SK-N-SH treated with all-trans-retinoic acid at 6 μM for 48 hours (cell line): ENCODE measurements at regions not wholly inside any gene's neighbourhood (a gene's known extent, or its start where the extent isn't known, plus 50 kb on each side); places are given as distances from the start of the nearest gene placed in this dataset.

Source experiments
- ATAC-seq: fragments of 200-7000 bp; cut with Tn5 transposase; 3 replicates; pipeline ENCODE4 v1.9.1; 2020; ENCODE audit warnings: mild to moderate bottlenecking, moderate library complexity
- ARNTL ChIP-seq: fragments of 450-650 bp; formaldehyde crosslinking; IDR thresholded peaks from 2 replicates; pipeline ENCODE4 v1.5.0; 2020; ENCODE audit warnings: low read depth, mild to moderate bottlenecking, moderate library complexity, borderline replicate concordance
- ESRRG ChIP-seq: fragments of 250-450 bp; sonication (Bioruptor Pico); IDR thresholded peaks from 2 replicates; pipeline ENCODE4 v1.6.1; 2021; ENCODE audit warnings: mild to moderate bottlenecking
- ISL1 ChIP-seq: fragments of 250-450 bp; sonication (Bioruptor Pico); IDR thresholded peaks from 2 replicates; pipeline ENCODE4 v2.1.2; 2022; ENCODE audit warnings: mild to moderate bottlenecking, moderate library complexity
- OSR1 ChIP-seq: fragments of 250-450 bp; sonication (Bioruptor Pico); IDR thresholded peaks from 2 replicates; pipeline ENCODE4 v1.8.0; 2022; ENCODE audit warnings: moderate library complexity, mild to moderate bottlenecking, inconsistent platforms
- PPARA ChIP-seq: fragments of 250-450 bp; sonication (Bioruptor Pico); IDR thresholded peaks from 2 replicates; pipeline ENCODE4 v1.5.0; 2020; ENCODE audit warnings: mild to moderate bottlenecking, borderline replicate concordance
- RARB ChIP-seq: fragments of 250-450 bp; sonication (Bioruptor Pico); IDR thresholded peaks from 2 replicates; pipeline ENCODE4 v1.8.0; 2021; ENCODE audit warnings: mild to moderate bottlenecking, moderate library complexity
- SNAI2 ChIP-seq: fragments of 250-450 bp; sonication (Bioruptor Pico); IDR thresholded peaks from 2 replicates; pipeline ENCODE4 v1.5.0; 2020; ENCODE audit warnings: mild to moderate bottlenecking, moderate library complexity
- TCF4 ChIP-seq: fragments of 250-450 bp; sonication (Bioruptor Pico); IDR thresholded peaks from 2 replicates; pipeline ENCODE4 v1.8.0; 2021; ENCODE audit warnings: mild to moderate bottlenecking, moderate library complexity, borderline replicate concordance
- ZC3H10 ChIP-seq: fragments of 250-450 bp; sonication (Bioruptor Pico); IDR thresholded peaks from 2 replicates; pipeline ENCODE4 v1.5.1; 2021; ENCODE audit warnings: mild to moderate bottlenecking, moderate library complexity
- ZFP30 ChIP-seq: fragments of 450-650 bp; formaldehyde crosslinking; IDR thresholded peaks from 2 replicates; pipeline ENCODE4 v1.5.0; 2022; ENCODE audit warnings: mild to moderate bottlenecking, moderate library complexity
- ZNF565 ChIP-seq: fragments of 450-650 bp; formaldehyde crosslinking; conservative IDR thresholded peaks from 2 replicates; pipeline ENCODE4 v1.5.0; 2020; ENCODE audit warnings: low read depth, mild to moderate bottlenecking, moderate library complexity
- ZNF70 ChIP-seq: fragments of 450-650 bp; formaldehyde crosslinking; IDR thresholded peaks from 2 replicates; pipeline ENCODE4 v1.5.0; 2020; ENCODE audit warnings: mild to moderate bottlenecking, moderate library complexity
- ZNF8 ChIP-seq: fragments of 450-650 bp; formaldehyde crosslinking; IDR thresholded peaks from 2 replicates; pipeline ENCODE4 v1.5.0; 2020; ENCODE audit warnings: mild to moderate bottlenecking, moderate library complexity
- TF ChIP-seq, protein P1 (sequence below): fragments of 250-450 bp; sonication (Bioruptor Pico); IDR thresholded peaks from 2 replicates; pipeline ENCODE4 v1.5.1; 2021; ENCODE audit warnings: mild to moderate bottlenecking, moderate library complexity
- TF ChIP-seq, protein P2 (sequence below): fragments of 250-450 bp; sonication (Bioruptor Pico); IDR thresholded peaks from 2 replicates; pipeline ENCODE4 v1.8.0; 2020; ENCODE audit warnings: mild to moderate bottlenecking, moderate library complexity, borderline replicate concordance
- TF ChIP-seq, protein P3 (sequence below): fragments of 250-450 bp; sonication (Bioruptor Pico); IDR thresholded peaks from 2 replicates; pipeline ENCODE4 v1.5.0; 2020; ENCODE audit warnings: mild to moderate bottlenecking, moderate library complexity
- TF ChIP-seq, protein P4 (sequence below): fragments of 250-450 bp; sonication (Bioruptor Pico); IDR thresholded peaks from 2 replicates; pipeline ENCODE4 v1.5.1; 2020; ENCODE audit warnings: low read depth, mild to moderate bottlenecking, moderate library complexity
- TF ChIP-seq, protein P5 (sequence below): fragments of 250-450 bp; sonication (Bioruptor Pico); IDR thresholded peaks from 2 replicates; pipeline ENCODE4 v1.8.0; 2021; ENCODE audit warnings: low read depth, mild to moderate bottlenecking, moderate library complexity, borderline replicate concordance

DNA sequence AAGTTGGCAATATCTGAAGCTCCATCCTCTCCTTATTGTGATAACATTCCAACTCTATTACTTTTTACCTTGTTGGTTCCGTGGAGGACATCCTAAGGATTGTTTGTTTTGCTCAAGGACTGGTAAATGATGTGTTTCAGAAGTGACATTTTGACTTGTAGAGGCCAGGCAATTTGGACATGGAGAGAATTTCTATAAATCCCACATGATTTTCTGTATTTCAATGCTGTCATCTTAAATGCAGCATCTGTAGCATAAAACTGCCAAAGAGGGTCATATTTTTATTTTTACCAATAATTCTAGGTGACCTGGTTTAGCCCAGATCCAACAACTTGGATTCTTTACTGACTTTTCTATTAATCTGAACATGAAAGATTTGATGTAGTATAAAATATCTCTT, 328.4 kb downstream of the BMP4 start:
- ATAC-seq, result no peak
- no peak for TF ChIP-seq ZNF565 (CRISPR knock-in tag)
- no peak for TF ChIP-seq SNAI2 (CRISPR knock-in tag)

DNA sequence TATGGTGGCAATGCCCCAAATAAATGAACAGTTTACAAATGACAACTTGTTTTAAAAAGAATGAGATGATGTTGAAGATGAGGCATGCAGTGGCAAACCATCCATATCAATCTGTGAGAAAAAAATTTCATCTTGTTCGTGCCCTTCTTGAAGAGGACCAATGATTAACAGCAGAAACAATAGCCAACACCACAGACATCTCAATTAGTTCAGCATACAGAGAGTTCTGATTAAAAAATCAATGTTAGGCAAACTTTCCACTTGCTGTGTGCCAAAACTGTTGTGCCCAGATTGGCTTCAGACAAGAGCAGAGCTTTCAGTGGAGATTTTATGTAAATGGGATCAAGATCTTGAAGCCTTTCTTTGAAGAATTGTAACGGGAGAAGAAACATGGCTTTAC, 329.9 kb downstream of the BMP4 start:
- TF ChIP-seq, protein P1, sequence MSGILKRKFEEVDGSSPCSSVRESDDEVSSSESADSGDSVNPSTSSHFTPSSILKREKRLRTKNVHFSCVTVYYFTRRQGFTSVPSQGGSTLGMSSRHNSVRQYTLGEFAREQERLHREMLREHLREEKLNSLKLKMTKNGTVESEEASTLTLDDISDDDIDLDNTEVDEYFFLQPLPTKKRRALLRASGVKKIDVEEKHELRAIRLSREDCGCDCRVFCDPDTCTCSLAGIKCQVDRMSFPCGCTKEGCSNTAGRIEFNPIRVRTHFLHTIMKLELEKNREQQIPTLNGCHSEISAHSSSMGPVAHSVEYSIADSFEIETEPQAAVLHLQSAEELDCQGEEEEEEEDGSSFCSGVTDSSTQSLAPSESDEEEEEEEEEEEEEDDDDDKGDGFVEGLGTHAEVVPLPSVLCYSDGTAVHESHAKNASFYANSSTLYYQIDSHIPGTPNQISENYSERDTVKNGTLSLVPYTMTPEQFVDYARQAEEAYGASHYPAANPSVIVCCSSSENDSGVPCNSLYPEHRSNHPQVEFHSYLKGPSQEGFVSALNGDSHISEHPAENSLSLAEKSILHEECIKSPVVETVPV (CRISPR knock-in tag), result no peak
- TF ChIP-seq RARB (CRISPR knock-in tag), result no peak
- TF ChIP-seq, all 23 proteins: peak for 0
- no peak for ATAC-seq

DNA sequence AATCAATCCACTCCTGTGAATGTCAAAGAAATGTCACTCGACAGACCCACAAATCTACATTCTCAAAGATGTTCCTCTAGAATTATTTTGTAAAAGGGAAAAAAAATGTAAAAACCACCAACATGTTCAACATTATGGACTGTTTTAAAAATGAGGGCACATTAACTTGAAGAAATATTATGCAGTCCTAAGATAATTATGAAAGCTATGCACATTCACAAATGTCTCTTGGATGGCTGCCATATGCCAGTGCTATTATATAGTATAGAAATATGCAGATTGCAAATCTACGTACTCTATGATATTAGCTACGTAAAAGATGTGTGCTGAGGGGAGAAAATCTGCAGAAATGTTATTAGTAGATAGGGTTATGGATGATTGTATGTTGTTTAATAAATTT, 334.2 kb downstream of the BMP4 start:
- no peak for TF ChIP-seq ZNF70 (CRISPR knock-in tag)
- TF ChIP-seq, protein P2, sequence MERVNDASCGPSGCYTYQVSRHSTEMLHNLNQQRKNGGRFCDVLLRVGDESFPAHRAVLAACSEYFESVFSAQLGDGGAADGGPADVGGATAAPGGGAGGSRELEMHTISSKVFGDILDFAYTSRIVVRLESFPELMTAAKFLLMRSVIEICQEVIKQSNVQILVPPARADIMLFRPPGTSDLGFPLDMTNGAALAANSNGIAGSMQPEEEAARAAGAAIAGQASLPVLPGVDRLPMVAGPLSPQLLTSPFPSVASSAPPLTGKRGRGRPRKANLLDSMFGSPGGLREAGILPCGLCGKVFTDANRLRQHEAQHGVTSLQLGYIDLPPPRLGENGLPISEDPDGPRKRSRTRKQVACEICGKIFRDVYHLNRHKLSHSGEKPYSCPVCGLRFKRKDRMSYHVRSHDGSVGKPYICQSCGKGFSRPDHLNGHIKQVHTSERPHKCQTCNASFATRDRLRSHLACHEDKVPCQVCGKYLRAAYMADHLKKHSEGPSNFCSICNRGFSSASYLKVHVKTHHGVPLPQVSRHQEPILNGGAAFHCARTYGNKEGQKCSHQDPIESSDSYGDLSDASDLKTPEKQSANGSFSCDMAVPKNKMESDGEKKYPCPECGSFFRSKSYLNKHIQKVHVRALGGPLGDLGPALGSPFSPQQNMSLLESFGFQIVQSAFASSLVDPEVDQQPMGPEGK, result no peak
- no peak for TF ChIP-seq TCF4 (CRISPR knock-in tag)
- TF ChIP-seq, protein P1 (CRISPR knock-in tag), result no peak
- TF ChIP-seq, all 23 proteins: peak for 0
- ATAC-seq, result no peak

DNA sequence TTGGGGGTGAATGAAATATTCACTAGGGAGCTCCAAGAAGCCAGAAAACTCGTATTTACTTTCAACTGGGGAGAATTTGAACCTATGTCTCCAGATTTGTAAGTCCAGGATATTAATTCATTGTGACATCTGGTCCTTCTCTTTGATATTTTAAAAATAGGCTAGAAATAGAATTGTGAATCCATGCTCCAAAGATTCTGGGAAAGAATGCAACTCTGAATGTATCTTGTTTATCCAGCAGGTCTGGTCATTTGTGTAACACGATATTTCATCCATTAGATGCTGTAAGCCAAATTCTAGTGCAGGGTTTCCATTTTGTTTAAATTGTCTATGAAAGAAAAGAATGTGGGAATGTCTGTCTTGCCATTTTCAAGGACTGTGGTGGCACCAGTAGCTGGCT, 334.7 kb downstream of the BMP4 start:
- ATAC-seq, result no peak
- TF ChIP-seq, protein P2, result no peak
- TF ChIP-seq PPARA (CRISPR knock-in tag), result no peak
- no peak for TF ChIP-seq OSR1
- TF ChIP-seq, all 23 proteins: peak for 0

DNA sequence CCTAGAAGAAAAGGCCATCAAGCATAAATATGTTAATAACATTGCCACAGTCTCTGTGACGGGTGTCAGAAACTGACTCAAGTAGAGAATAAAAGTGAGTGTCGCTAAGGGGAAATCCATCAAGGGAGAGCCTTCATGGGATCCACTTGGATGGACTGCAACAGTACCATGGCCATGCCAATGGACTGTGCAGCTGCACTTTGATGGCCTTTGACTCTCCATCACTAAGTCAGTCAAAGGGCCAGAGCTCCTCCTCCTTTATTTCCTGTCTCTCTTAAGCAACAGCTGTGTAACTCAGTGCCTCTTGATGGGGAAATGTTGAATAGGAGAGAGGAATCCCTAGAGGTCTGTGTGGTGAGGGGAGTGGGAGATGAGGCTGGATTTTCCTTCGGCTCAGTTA, 335.2 kb downstream of the BMP4 start:
- no peak for ATAC-seq
- TF ChIP-seq TCF4 (CRISPR knock-in tag) (no peak), ISL1 (CRISPR knock-in tag) (no peak), OSR1 (no peak), ARNTL (CRISPR knock-in tag) (no peak), ZNF70 (CRISPR knock-in tag) (no peak), ZNF8 (no peak), ZC3H10 (no peak), ESRRG (CRISPR knock-in tag) (no peak), ZFP30 (no peak)
- TF ChIP-seq, protein P3, sequence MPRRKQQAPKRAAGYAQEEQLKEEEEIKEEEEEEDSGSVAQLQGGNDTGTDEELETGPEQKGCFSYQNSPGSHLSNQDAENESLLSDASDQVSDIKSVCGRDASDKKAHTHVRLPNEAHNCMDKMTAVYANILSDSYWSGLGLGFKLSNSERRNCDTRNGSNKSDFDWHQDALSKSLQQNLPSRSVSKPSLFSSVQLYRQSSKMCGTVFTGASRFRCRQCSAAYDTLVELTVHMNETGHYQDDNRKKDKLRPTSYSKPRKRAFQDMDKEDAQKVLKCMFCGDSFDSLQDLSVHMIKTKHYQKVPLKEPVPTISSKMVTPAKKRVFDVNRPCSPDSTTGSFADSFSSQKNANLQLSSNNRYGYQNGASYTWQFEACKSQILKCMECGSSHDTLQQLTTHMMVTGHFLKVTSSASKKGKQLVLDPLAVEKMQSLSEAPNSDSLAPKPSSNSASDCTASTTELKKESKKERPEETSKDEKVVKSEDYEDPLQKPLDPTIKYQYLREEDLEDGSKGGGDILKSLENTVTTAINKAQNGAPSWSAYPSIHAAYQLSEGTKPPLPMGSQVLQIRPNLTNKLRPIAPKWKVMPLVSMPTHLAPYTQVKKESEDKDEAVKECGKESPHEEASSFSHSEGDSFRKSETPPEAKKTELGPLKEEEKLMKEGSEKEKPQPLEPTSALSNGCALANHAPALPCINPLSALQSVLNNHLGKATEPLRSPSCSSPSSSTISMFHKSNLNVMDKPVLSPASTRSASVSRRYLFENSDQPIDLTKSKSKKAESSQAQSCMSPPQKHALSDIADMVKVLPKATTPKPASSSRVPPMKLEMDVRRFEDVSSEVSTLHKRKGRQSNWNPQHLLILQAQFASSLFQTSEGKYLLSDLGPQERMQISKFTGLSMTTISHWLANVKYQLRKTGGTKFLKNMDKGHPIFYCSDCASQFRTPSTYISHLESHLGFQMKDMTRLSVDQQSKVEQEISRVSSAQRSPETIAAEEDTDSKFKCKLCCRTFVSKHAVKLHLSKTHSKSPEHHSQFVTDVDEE (CRISPR knock-in tag), result no peak
- TF ChIP-seq, protein P4, sequence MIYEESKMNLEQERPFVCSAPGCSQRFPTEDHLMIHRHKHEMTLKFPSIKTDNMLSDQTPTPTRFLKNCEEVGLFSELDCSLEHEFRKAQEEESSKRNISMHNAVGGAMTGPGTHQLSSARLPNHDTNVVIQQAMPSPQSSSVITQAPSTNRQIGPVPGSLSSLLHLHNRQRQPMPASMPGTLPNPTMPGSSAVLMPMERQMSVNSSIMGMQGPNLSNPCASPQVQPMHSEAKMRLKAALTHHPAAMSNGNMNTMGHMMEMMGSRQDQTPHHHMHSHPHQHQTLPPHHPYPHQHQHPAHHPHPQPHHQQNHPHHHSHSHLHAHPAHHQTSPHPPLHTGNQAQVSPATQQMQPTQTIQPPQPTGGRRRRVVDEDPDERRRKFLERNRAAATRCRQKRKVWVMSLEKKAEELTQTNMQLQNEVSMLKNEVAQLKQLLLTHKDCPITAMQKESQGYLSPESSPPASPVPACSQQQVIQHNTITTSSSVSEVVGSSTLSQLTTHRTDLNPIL (CRISPR knock-in tag), result no peak
- TF ChIP-seq, protein P1 (CRISPR knock-in tag), result no peak
- TF ChIP-seq, protein P5, sequence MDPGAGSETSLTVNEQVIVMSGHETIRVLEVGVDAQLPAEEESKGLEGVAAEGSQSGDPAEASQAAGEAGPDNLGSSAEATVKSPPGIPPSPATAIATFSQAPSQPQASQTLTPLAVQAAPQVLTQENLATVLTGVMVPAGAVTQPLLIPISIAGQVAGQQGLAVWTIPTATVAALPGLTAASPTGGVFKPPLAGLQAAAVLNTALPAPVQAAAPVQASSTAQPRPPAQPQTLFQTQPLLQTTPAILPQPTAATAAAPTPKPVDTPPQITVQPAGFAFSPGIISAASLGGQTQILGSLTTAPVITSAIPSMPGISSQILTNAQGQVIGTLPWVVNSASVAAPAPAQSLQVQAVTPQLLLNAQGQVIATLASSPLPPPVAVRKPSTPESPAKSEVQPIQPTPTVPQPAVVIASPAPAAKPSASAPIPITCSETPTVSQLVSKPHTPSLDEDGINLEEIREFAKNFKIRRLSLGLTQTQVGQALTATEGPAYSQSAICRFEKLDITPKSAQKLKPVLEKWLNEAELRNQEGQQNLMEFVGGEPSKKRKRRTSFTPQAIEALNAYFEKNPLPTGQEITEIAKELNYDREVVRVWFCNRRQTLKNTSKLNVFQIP, result no peak
- TF ChIP-seq, protein P2, result no peak
